ENCODE measurements at regions not wholly inside any gene's neighbourhood (a gene's known extent, or its start where the extent isn't known, plus 50 kb on each side); places are given as distances from the start of the nearest gene placed in this dataset.

GRCh38 chr3:43997316-43997715, 244.4 kb upstream of the TOPAZ1 start:
- DNase-seq, result no peak

- DNase-seq, result no peak
Observed at GRCh38 chr3:43997788-43998369, 243.8 kb upstream of the TOPAZ1 start.

GRCh38 chr3:43998370-43998835, 243.3 kb upstream of the TOPAZ1 start:
- no peak for DNase-seq

- DNase-seq, result no peak
Observed at GRCh38 chr3:43998836-43999727, 242.6 kb upstream of the TOPAZ1 start.

GRCh38 chr3:43999728-44000319, 241.9 kb upstream of the TOPAZ1 start:
- DNase-seq, result no peak

GRCh38 chr3:44000586-44000985, 241.1 kb upstream of the TOPAZ1 start:
- DNase-seq, result no peak

- no peak for DNase-seq
Observed at GRCh38 chr3:44001072-44001471, 240.6 kb upstream of the TOPAZ1 start.

- DNase-seq, result no peak
Observed at GRCh38 chr3:44003801-44004200, 237.9 kb upstream of the TOPAZ1 start.

GRCh38 chr3:44011680-44012079, 230.0 kb upstream of the TOPAZ1 start:
- DNase-seq, result no peak

GRCh38 chr3:44012160-44012899, 229.4 kb upstream of the TOPAZ1 start:
- no peak for DNase-seq

- no peak for DNase-seq
Observed at GRCh38 chr3:44013967-44014366, 227.7 kb upstream of the TOPAZ1 start.

GRCh38 chr3:44015170-44015569, 226.5 kb upstream of the TOPAZ1 start:
- DNase-seq, result no peak

GRCh38 chr3:44016818-44017217, 224.9 kb upstream of the TOPAZ1 start:
- no peak for DNase-seq

GRCh38 chr3:44018926-44019325, 222.8 kb upstream of the TOPAZ1 start:
- DNase-seq, result no peak

- DNase-seq, result no peak
Observed at GRCh38 chr3:44019736-44020135, 221.9 kb upstream of the TOPAZ1 start.

- DNase-seq, result no peak
Observed at GRCh38 chr3:44020143-44020542, 221.5 kb upstream of the TOPAZ1 start.

GRCh38 chr3:44021651-44022594, 219.8 kb upstream of the TOPAZ1 start:
- no peak for DNase-seq

- no peak for DNase-seq
Observed at GRCh38 chr3:44023961-44024593, 217.6 kb upstream of the TOPAZ1 start.

- no peak for DNase-seq
Observed at GRCh38 chr3:44026220-44026865, 215.3 kb upstream of the TOPAZ1 start.

GRCh38 chr3:44029100-44029499, 212.6 kb upstream of the TOPAZ1 start:
- DNase-seq, result no peak

- no peak for DNase-seq
Observed at GRCh38 chr3:44030285-44030684, 211.4 kb upstream of the TOPAZ1 start.
